ENCODE measurements at regions not wholly inside any gene's neighbourhood (a gene's known extent, or its start where the extent isn't known, plus 50 kb on each side); places are given as distances from the start of the nearest gene placed in this dataset.

DNA sequence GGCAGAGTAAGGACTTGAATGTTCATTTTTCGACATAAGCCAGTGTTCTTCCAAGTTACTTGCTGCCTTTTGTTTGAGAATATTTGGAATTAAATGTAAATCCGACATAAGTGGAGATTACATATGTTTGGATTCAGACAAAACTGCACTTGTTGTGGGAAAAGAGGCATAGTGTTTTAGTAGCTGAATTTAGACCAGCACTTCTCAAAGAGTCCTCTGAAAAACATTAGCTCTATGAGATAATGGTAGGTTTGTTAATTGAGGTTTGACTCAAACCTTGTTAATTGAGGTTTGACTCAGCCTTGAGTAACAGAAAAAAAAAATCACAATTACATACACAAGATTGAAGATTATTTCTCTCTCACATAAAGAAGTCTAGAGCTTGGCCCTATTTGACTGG is 132.5 kb downstream of the NSUN3 start (continued):
- TF ChIP-seq, protein P1, sequence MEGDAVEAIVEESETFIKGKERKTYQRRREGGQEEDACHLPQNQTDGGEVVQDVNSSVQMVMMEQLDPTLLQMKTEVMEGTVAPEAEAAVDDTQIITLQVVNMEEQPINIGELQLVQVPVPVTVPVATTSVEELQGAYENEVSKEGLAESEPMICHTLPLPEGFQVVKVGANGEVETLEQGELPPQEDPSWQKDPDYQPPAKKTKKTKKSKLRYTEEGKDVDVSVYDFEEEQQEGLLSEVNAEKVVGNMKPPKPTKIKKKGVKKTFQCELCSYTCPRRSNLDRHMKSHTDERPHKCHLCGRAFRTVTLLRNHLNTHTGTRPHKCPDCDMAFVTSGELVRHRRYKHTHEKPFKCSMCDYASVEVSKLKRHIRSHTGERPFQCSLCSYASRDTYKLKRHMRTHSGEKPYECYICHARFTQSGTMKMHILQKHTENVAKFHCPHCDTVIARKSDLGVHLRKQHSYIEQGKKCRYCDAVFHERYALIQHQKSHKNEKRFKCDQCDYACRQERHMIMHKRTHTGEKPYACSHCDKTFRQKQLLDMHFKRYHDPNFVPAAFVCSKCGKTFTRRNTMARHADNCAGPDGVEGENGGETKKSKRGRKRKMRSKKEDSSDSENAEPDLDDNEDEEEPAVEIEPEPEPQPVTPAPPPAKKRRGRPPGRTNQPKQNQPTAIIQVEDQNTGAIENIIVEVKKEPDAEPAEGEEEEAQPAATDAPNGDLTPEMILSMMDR (tag by site-specific recombination; IDR thresholded peaks at IDR 0.05) = no peak
- TF ChIP-seq ZNF354C (tag by site-specific recombination; IDR thresholded peaks at IDR 0.05; ENCODE audit: borderline replicate concordance, low read depth) = no peak
- TF ChIP-seq ZNF670 (tag by site-specific recombination; IDR thresholded peaks at IDR 0.05; ENCODE audit: low read depth) = no peak
- TF ChIP-seq ZNF140 (tag by site-specific recombination; IDR thresholded peaks at IDR 0.05) = no peak
- no peak for TF ChIP-seq KLF16 (tag by site-specific recombination; IDR thresholded peaks at IDR 0.05)
- TF ChIP-seq ZNF423 (tag by site-specific recombination; IDR thresholded peaks at IDR 0.05) = no peak

DNA sequence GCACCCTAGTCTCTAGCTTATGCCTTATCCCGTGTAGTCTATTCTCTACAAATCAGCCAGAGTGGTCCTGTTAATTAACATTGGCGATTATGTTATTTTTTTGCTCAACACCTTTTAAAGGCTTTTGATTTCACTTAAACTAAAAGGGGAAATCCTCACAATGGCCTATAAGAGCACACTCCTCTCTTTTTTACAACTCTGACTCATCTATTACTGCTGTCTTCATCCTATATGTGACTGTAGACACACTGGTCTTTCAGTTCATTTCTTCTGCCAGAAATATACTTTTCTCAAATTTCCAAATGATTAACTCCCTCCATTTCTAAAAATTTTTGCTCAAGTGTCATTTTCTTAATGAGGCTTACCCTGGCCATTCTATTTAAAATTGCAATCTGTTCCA is 143.4 kb downstream of the NSUN3 start:
- TF ChIP-seq, protein P2, sequence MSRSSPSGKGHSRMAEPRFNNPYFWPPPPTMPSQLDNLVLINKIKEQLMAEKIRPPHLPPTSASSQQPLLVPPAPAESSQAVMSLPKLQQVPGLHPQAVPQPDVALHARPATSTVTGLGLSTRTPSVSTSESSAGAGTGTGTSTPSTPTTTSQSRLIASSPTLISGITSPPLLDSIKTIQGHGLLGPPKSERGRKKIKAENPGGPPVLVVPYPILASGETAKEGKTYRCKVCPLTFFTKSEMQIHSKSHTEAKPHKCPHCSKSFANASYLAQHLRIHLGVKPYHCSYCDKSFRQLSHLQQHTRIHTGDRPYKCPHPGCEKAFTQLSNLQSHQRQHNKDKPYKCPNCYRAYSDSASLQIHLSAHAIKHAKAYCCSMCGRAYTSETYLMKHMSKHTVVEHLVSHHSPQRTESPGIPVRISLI (tag by site-specific recombination; IDR thresholded peaks at IDR 0.05) = no peak
- ChIA-PET POLR2A (no interaction called here), CTCF (interaction anchor here (0.7 kb wide), 1 partner anchor 117 kb away, joined by 3 read pairs; no protein-coding TSS in a partner anchor)
- H3K4me1 ChIP-seq (ENCODE audit: control insufficient read depth, insufficient read depth, low read length) = no peaks in the 10 kb centered on the region
- H3K36me3 ChIP-seq (ENCODE audit: control insufficient read depth in 2 of 2, insufficient read depth in 1 of 2, low read length in 2 of 2) = no peaks in the 10 kb centered on the region
- H3K9me3 ChIP-seq (ENCODE audit: control insufficient read depth, insufficient read depth, low read depth, low read length) = no peaks in the 10 kb centered on the region
- no peak overlapping the region for H3K27ac ChIP-seq (ENCODE audit: extremely low read depth, low read depth, low read length)
- no peak overlapping the region for H3K4me3 ChIP-seq (ENCODE audit: low read depth, low read length)

DNA sequence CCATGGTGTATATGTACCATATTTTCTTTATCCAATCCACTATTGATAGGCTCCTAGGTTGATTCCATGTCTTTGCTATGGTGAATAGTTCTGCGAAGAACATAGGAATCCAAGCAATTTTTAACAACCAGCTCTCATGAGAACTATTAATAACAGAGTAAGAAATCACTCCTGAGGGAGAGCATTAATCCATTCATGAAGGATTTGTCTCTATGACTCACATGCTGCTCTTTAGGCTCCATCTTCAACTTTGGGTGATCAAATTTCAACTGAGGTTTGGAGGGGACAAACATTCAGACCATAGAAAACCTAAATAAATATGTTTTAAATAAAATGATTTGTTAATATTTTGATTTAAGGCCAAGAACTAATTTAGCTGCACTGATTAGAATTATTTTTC is 147.4 kb downstream of the NSUN3 start:
- Histone ChIP-seq H3K4me1 (ENCODE audit: control insufficient read depth, insufficient read depth, low read length) (no peaks in the 10 kb centered on the region), H3K4me3 (ENCODE audit: low read depth, low read length) (no peak overlapping the region), H3K36me3 (ENCODE audit: control insufficient read depth in 2 of 2, insufficient read depth in 1 of 2, low read length in 2 of 2) (no peaks in the 10 kb centered on the region), H3K9me3 (ENCODE audit: control insufficient read depth, insufficient read depth, low read depth, low read length) (no peaks in the 10 kb centered on the region), H3K27ac (ENCODE audit: extremely low read depth, low read depth, low read length) (no peak overlapping the region)
- CTCF ChIA-PET = no interaction called here
- POLR2A ChIA-PET = no interaction called here
- TF ChIP-seq ZNF792 (tag by site-specific recombination; IDR thresholded peaks at IDR 0.05) (no peak), KLF1 (tag by site-specific recombination; IDR thresholded peaks at IDR 0.05) (no peak), ZNF354C (tag by site-specific recombination; IDR thresholded peaks at IDR 0.05; ENCODE audit: borderline replicate concordance, low read depth) (no peak), EGR2 (tag by site-specific recombination; IDR thresholded peaks at IDR 0.05; ENCODE audit: low read depth) (no peak), TCF7L2 (IDR thresholded peaks at IDR 0.05; ENCODE audit: borderline replicate concordance, low read depth, low read length) (no peak), ZFP3 (tag by site-specific recombination; IDR thresholded peaks at IDR 0.05; ENCODE audit: low read depth) (no peak), ZNF324 (tag by site-specific recombination; IDR thresholded peaks at IDR 0.05) (no peak), ZFHX2 (tag by site-specific recombination; conservative IDR thresholded peaks at IDR 0.05) (no peak), ZNF19 (tag by site-specific recombination; IDR thresholded peaks at IDR 0.05; ENCODE audit: low read depth) (no peak)
- TF ChIP-seq, protein P3, sequence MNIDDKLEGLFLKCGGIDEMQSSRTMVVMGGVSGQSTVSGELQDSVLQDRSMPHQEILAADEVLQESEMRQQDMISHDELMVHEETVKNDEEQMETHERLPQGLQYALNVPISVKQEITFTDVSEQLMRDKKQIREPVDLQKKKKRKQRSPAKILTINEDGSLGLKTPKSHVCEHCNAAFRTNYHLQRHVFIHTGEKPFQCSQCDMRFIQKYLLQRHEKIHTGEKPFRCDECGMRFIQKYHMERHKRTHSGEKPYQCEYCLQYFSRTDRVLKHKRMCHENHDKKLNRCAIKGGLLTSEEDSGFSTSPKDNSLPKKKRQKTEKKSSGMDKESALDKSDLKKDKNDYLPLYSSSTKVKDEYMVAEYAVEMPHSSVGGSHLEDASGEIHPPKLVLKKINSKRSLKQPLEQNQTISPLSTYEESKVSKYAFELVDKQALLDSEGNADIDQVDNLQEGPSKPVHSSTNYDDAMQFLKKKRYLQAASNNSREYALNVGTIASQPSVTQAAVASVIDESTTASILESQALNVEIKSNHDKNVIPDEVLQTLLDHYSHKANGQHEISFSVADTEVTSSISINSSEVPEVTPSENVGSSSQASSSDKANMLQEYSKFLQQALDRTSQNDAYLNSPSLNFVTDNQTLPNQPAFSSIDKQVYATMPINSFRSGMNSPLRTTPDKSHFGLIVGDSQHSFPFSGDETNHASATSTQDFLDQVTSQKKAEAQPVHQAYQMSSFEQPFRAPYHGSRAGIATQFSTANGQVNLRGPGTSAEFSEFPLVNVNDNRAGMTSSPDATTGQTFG (tag by site-specific recombination; IDR thresholded peaks at IDR 0.05; ENCODE audit: borderline replicate concordance) = no peak
- TF ChIP-seq, protein P4, sequence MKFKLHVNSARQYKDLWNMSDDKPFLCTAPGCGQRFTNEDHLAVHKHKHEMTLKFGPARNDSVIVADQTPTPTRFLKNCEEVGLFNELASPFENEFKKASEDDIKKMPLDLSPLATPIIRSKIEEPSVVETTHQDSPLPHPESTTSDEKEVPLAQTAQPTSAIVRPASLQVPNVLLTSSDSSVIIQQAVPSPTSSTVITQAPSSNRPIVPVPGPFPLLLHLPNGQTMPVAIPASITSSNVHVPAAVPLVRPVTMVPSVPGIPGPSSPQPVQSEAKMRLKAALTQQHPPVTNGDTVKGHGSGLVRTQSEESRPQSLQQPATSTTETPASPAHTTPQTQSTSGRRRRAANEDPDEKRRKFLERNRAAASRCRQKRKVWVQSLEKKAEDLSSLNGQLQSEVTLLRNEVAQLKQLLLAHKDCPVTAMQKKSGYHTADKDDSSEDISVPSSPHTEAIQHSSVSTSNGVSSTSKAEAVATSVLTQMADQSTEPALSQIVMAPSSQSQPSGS (tag by site-specific recombination; IDR thresholded peaks at IDR 0.05; ENCODE audit: low read depth) = no peak
- TF ChIP-seq, protein P5, sequence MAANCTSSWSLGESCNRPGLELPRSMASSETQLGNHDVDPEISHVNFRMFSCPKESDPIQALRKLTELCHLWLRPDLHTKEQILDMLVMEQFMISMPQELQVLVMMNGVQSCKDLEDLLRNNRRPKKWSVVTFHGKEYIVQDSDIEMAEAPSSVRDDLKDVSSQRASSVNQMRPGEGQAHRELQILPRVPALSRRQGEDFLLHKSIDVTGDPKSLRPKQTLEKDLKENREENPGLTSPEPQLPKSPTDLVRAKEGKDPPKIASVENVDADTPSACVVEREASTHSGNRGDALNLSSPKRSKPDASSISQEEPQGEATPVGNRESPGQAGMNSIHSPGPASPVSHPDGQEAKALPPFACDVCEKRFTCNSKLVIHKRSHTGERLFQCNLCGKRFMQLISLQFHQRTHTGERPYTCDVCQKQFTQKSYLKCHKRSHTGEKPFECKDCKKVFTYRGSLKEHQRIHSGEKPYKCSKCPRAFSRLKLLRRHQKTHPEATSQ (tag by site-specific recombination; IDR thresholded peaks at IDR 0.05) = no peak

Measured in HEK293 (cell line).